Liver (tissue), 8 donors: ENCODE measurements at regions not wholly inside any gene's neighbourhood (a gene's known extent, or its start where the extent isn't known, plus 50 kb on each side); places are given as distances from the start of the nearest gene placed in this dataset.

Experiments used
- DNase-seq: peaks from one replicate; pipeline ENCODE4 v3.0.0-alpha.2; 2017; ENCODE audit warnings: low spot score
- H3K27ac ChIP-seq, 2 donors: one replicate each; pipeline ENCODE4 v1.7.0; 2013; ENCODE audit warnings: inconsistent platforms in 2 of 2, low read length in 2 of 2, control low read depth in 1 of 2, low read depth in 1 of 2, mild to moderate bottlenecking in 1 of 2
- H3K27me3 ChIP-seq, 4 donors: one replicate each; pipeline versions ENCODE4 v1.6.1 to v1.7.0; 2013; ENCODE audit warnings: low read length in 3 of 4, inconsistent platforms in 1 of 4, mild to moderate bottlenecking in 1 of 4, moderate library complexity in 1 of 4; ENCODE audit not compliant: control insufficient read depth in 4 of 4, insufficient read depth in 4 of 4
- H3K36me3 ChIP-seq, 4 donors: one replicate each; pipeline versions ENCODE4 v1.6.1 to v1.7.0; 2013; ENCODE audit warnings: low read length in 3 of 4, mild to moderate bottlenecking in 3 of 4, low read depth in 1 of 4, moderate library complexity in 1 of 4; ENCODE audit not compliant: control insufficient read depth in 4 of 4, insufficient read depth in 3 of 4
- H3K4me1 ChIP-seq, 4 donors: one replicate each; pipeline versions ENCODE4 v1.6.1 to v1.7.0; 2013; ENCODE audit warnings: low read length in 3 of 4, mild to moderate bottlenecking in 3 of 4, moderate library complexity in 1 of 4; ENCODE audit not compliant: control insufficient read depth in 4 of 4, insufficient read depth in 4 of 4
- H3K4me3 ChIP-seq, 3 donors: one replicate each; pipeline versions ENCODE4 v1.6.1 to v1.7.0; 2013; ENCODE audit warnings: low read length in 3 of 3, control low read depth in 1 of 3, low read depth in 1 of 3, mild to moderate bottlenecking in 1 of 3
- H3K9ac ChIP-seq, 2 donors: one replicate each; pipeline ENCODE4 v1.7.0; 2013; ENCODE audit warnings: low read length in 2 of 2, mild to moderate bottlenecking in 2 of 2, moderate library complexity in 2 of 2, control low read depth in 1 of 2, low read depth in 1 of 2
- H3K9me3 ChIP-seq, 4 donors: one replicate each; pipeline versions ENCODE4 v1.6.1 to v1.7.0; 2013; ENCODE audit warnings: low read length in 3 of 4; ENCODE audit not compliant: control insufficient read depth in 4 of 4
- EGR1 ChIP-seq, 2 donors: IDR thresholded peaks; 2 replicates each; pipeline ENCODE4 v1.6.1; 2016 to 2018; ENCODE audit warnings: antibody characterized with exemption in 2 of 2, low read depth in 2 of 2
- FOXA1 ChIP-seq: IDR thresholded peaks from 2 replicates; pipeline ENCODE4 v1.6.1; 2016; ENCODE audit warnings: antibody characterized with exemption
- FOXA2 ChIP-seq: IDR thresholded peaks from 2 replicates; pipeline ENCODE4 v1.6.1; 2016; ENCODE audit warnings: antibody characterized with exemption
- GABPA ChIP-seq, 2 donors: IDR thresholded peaks in 1 of 2; conservative IDR thresholded peaks in 1 of 2; 2 replicates each; pipeline ENCODE4 v1.6.1; 2016; ENCODE audit warnings: antibody characterized with exemption in 2 of 2, mild to moderate bottlenecking in 1 of 2, moderate library complexity in 1 of 2
- HNF4G ChIP-seq: IDR thresholded peaks from 2 replicates; pipeline ENCODE4 v1.6.1; 2016; ENCODE audit warnings: antibody characterized with exemption
- JUND ChIP-seq, 2 donors: IDR thresholded peaks; 2 replicates each; pipeline ENCODE4 v1.6.1; 2016; ENCODE audit warnings: antibody characterized with exemption in 2 of 2
- RAD21 ChIP-seq, 2 donors: IDR thresholded peaks; 2 replicates each; pipeline ENCODE4 v1.6.1; 2016; ENCODE audit warnings: antibody characterized with exemption in 2 of 2, mild to moderate bottlenecking in 2 of 2
- RXRA ChIP-seq, 2 donors: IDR thresholded peaks; 2 replicates each; pipeline ENCODE4 v1.6.1; 2017 to 2018; ENCODE audit warnings: antibody characterized with exemption in 2 of 2, mild to moderate bottlenecking in 1 of 2
- SP1 ChIP-seq: IDR thresholded peaks from 2 replicates; pipeline ENCODE4 v1.6.1; 2018; ENCODE audit warnings: antibody characterized with exemption, mild to moderate bottlenecking
- WGBS: extraction: QIAGEN DNeasy Blood & Tissue Kit; methylation state at CpG from one replicate; pipeline ENCODE4 v1.1.7; 2013; 5-methylcytosine and 5-hydroxymethylcytosine counted together
- TF ChIP-seq, protein P1 (sequence below): IDR thresholded peaks from 2 replicates; pipeline ENCODE4 v1.6.1; 2016; ENCODE audit warnings: antibody characterized with exemption
- TF ChIP-seq, protein P2 (sequence below): IDR thresholded peaks from 2 replicates; pipeline ENCODE4 v1.6.1; 2016; ENCODE audit warnings: antibody characterized with exemption, mild to moderate bottlenecking
- TF ChIP-seq, protein P3 (sequence below): fragments of 150-350 bp; IDR thresholded peaks from 2 replicates; pipeline ENCODE4 v1.5.1; 2017; ENCODE audit warnings: improper control_type of control experiment, low read depth, low read length; ENCODE audit not compliant: missing input control
- TF ChIP-seq, protein P4 (sequence below): IDR thresholded peaks from 2 replicates; pipeline ENCODE4 v1.6.1; 2016; ENCODE audit warnings: antibody characterized with exemption
- donor health status: healthy.
- donor health status: healthy.
- donor health status: healthy.
- donor health status: healthy.
- donor health status: healthy.

DNA sequence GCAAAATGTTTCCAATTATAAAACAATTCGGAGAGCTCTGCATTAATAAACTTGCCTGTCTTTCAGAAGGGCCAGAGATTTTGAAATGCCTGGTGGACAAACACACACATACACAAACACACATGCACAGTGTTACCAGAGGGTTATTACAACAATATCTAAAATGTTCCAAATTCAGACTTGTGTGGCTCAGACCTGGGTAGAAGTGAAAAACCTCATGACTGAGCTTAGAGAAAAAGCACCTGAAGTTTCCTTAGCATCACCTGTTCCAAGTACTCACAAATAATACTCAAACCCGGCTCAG lies 247.9 kb downstream of the FOXD2 start:
- Histone ChIP-seq H3K27ac (no peak overlapping the region), H3K27me3 (no peaks in the 10 kb centered on the region), H3K9ac (no peak overlapping the region), H3K36me3 (no peaks in the 10 kb centered on the region), H3K4me1 (no peaks in the 10 kb centered on the region), H3K9me3 (no peaks in the 10 kb centered on the region), H3K4me3 (no peak overlapping the region)
- TF ChIP-seq RAD21 (IDR thresholded peaks at IDR 0.05) (no peak), GABPA (IDR thresholded peaks at IDR 0.05 in 1 of 2, conservative IDR thresholded peaks at IDR 0.05 in 1 of 2) (no peak), FOXA2 (no peak), JUND (IDR thresholded peaks at IDR 0.05) (no peak), RXRA (IDR thresholded peaks at IDR 0.05) (no peak), EGR1 (IDR thresholded peaks at IDR 0.05; ENCODE audit: low read depth in 2 of 2) (no peak), SP1 (no peak), FOXA1 (no peak), HNF4G (no peak)
- TF ChIP-seq, protein P1, sequence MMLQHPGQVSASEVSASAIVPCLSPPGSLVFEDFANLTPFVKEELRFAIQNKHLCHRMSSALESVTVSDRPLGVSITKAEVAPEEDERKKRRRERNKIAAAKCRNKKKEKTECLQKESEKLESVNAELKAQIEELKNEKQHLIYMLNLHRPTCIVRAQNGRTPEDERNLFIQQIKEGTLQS = no peak
- TF ChIP-seq, protein P2, sequence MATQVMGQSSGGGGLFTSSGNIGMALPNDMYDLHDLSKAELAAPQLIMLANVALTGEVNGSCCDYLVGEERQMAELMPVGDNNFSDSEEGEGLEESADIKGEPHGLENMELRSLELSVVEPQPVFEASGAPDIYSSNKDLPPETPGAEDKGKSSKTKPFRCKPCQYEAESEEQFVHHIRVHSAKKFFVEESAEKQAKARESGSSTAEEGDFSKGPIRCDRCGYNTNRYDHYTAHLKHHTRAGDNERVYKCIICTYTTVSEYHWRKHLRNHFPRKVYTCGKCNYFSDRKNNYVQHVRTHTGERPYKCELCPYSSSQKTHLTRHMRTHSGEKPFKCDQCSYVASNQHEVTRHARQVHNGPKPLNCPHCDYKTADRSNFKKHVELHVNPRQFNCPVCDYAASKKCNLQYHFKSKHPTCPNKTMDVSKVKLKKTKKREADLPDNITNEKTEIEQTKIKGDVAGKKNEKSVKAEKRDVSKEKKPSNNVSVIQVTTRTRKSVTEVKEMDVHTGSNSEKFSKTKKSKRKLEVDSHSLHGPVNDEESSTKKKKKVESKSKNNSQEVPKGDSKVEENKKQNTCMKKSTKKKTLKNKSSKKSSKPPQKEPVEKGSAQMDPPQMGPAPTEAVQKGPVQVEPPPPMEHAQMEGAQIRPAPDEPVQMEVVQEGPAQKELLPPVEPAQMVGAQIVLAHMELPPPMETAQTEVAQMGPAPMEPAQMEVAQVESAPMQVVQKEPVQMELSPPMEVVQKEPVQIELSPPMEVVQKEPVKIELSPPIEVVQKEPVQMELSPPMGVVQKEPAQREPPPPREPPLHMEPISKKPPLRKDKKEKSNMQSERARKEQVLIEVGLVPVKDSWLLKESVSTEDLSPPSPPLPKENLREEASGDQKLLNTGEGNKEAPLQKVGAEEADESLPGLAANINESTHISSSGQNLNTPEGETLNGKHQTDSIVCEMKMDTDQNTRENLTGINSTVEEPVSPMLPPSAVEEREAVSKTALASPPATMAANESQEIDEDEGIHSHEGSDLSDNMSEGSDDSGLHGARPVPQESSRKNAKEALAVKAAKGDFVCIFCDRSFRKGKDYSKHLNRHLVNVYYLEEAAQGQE = no peak
- TF ChIP-seq, protein P3, sequence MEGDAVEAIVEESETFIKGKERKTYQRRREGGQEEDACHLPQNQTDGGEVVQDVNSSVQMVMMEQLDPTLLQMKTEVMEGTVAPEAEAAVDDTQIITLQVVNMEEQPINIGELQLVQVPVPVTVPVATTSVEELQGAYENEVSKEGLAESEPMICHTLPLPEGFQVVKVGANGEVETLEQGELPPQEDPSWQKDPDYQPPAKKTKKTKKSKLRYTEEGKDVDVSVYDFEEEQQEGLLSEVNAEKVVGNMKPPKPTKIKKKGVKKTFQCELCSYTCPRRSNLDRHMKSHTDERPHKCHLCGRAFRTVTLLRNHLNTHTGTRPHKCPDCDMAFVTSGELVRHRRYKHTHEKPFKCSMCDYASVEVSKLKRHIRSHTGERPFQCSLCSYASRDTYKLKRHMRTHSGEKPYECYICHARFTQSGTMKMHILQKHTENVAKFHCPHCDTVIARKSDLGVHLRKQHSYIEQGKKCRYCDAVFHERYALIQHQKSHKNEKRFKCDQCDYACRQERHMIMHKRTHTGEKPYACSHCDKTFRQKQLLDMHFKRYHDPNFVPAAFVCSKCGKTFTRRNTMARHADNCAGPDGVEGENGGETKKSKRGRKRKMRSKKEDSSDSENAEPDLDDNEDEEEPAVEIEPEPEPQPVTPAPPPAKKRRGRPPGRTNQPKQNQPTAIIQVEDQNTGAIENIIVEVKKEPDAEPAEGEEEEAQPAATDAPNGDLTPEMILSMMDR = no peak
- TF ChIP-seq, protein P4, sequence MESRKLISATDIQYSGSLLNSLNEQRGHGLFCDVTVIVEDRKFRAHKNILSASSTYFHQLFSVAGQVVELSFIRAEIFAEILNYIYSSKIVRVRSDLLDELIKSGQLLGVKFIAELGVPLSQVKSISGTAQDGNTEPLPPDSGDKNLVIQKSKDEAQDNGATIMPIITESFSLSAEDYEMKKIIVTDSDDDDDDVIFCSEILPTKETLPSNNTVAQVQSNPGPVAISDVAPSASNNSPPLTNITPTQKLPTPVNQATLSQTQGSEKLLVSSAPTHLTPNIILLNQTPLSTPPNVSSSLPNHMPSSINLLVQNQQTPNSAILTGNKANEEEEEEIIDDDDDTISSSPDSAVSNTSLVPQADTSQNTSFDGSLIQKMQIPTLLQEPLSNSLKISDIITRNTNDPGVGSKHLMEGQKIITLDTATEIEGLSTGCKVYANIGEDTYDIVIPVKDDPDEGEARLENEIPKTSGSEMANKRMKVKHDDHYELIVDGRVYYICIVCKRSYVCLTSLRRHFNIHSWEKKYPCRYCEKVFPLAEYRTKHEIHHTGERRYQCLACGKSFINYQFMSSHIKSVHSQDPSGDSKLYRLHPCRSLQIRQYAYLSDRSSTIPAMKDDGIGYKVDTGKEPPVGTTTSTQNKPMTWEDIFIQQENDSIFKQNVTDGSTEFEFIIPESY = no peak
- no peak for DNase-seq
- 78% methylated on average over 2 of the region's 2 CpGs for WGBS

DNA sequence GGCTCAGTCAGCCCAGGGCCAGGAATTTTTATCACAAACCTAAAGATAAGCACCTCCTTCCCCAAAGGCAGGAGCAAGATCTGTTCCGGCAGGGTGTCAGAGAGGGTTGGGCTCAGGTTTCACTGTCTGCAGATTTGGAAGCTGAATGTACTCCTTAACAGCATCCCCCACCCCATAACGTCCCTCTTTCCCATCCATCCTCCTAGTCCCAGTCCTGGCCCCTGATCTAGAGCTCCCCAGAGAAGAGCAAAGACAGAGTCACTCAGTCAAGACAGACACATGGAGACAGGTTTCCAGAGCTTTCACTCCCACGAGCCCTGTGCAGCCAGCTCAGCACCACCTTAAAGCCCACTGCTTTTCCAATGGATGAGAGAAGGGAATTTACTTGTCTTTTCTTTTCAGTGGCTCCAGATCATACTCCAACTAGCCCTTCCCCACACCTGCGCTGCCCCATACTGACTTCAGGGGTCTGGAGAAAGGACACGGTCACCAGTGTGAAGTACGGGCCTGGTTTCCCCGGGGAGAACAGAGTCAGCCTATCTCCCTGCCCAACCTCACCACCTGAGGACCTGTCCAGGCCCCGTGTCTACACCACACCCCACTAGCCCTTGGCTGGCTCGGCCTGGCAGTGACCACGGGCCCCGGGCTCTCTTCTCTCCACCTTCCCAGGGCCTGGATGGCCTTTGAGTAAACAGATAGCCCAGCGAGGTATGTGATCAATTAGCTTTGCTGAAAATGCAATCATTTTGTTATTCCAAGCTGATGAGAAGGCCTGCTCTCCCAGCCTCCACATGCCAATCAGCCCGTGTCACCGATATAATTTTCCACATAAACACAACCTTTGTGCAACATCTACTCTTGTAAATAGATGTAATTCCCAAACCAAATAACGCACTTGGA lies 249.1 kb downstream of the FOXD2 start:
- Histone ChIP-seq H3K9ac (no peak overlapping the region), H3K36me3 (no peaks in the 10 kb centered on the region), H3K27me3 (no peaks in the 10 kb centered on the region), H3K9me3 (no peaks in the 10 kb centered on the region), H3K4me3 (no peak overlapping the region), H3K4me1 (no peaks in the 10 kb centered on the region), H3K27ac (no peak overlapping the region)
- TF ChIP-seq, protein P2 = no peak
- WGBS = 81% methylated on average over 15 of the region's 15 CpGs
- no peak for DNase-seq
